AG04449 (cell line): ENCODE measurements at regions not wholly inside any gene's neighbourhood (a gene's known extent, or its start where the extent isn't known, plus 50 kb on each side); places are given as distances from the start of the nearest gene placed in this dataset.

Experiments used
- CTCF ChIA-PET: fragments of 350-600 bp; formaldehyde crosslinking; extraction: SDS; loops from one replicate; lab custom pipeline; 2021; ENCODE audit warnings: antibody characterized with exemption; lab: Yijun Ruan, JAX
- POLR2A ChIA-PET: fragments of 400-600, 350-600 bp; formaldehyde crosslinking; extraction: SDS; loops from one replicate; lab custom pipeline; 2020; ENCODE audit warnings: antibody characterized with exemption, inconsistent platforms; lab: Yijun Ruan, JAX
- DNase-seq: peaks from one replicate; pipeline ENCODE4 v3.0.0-alpha.2; 2010; ENCODE audit warnings: low read depth, low spot score
- H3K4me3 ChIP-seq: 2 replicates; pipeline ENCODE4 v1.5.1; 2011; ENCODE audit warnings: low read depth, mild to moderate bottlenecking, control low read depth, low read length
- CTCF ChIP-seq: IDR thresholded peaks from one replicate; pipeline ENCODE4 v1.5.1; 2011; ENCODE audit warnings: mild to moderate bottlenecking, moderate library complexity, low read length, control low read depth, inconsistent platforms; ENCODE audit not compliant: insufficient read depth; ENCODE audit errors: missing control alignments

- no peak overlapping the region for H3K4me3 ChIP-seq
- DNase-seq, result no peak
- CTCF ChIA-PET, result no interaction called here
- POLR2A ChIA-PET, result no interaction called here
- no peak for TF ChIP-seq CTCF
Observed at GRCh38 chr15:24819680-24820079, 135.1 kb upstream of the SNRPN start.

GRCh38 chr15:24823473-24823872, 131.3 kb upstream of the SNRPN start:
- no peak overlapping the region for H3K4me3 ChIP-seq
- no peak for DNase-seq
- no peak for TF ChIP-seq CTCF
- ChIA-PET CTCF (no interaction called here), POLR2A (no interaction called here)

- no peak overlapping the region for H3K4me3 ChIP-seq
- ChIA-PET CTCF (no interaction called here), POLR2A (no interaction called here)
- no peak for DNase-seq
- TF ChIP-seq CTCF, result no peak
Observed at GRCh38 chr15:24832282-24832681, 122.5 kb upstream of the SNRPN start.

GRCh38 chr15:24835301-24835700, 119.5 kb upstream of the SNRPN start:
- TF ChIP-seq CTCF, result no peak
- ChIA-PET POLR2A (no interaction called here), CTCF (no interaction called here)
- no peak for DNase-seq
- no peak overlapping the region for H3K4me3 ChIP-seq

GRCh38 chr15:24848050-24848449, 106.7 kb upstream of the SNRPN start:
- no peak for TF ChIP-seq CTCF
- ChIA-PET POLR2A (no interaction called here), CTCF (no interaction called here)
- H3K4me3 ChIP-seq, result peak overlapping the region; percentile 50
- DNase-seq, result no peak

- no peak for TF ChIP-seq CTCF
- ChIA-PET POLR2A (no interaction called here), CTCF (no interaction called here)
- peak overlapping the region; percentile 9 for H3K4me3 ChIP-seq
- DNase-seq, result no peak
Observed at GRCh38 chr15:24856397-24857390, 98.1 kb upstream of the SNRPN start.
